ENCODE measurements at regions not wholly inside any gene's neighbourhood (a gene's known extent, or its start where the extent isn't known, plus 50 kb on each side); places are given as distances from the start of the nearest gene placed in this dataset.

GRCh38 chr10:118516716-118517115 is 78.7 kb downstream of the PRLHR start:
- no peak for TF ChIP-seq CTCF (conservative IDR thresholded peaks at IDR 0.05)
- no peak for TF ChIP-seq EZH2 (IDR thresholded peaks at IDR 0.05; ENCODE audit: low read depth)
